Endothelial cell of umbilical vein (primary cell): ENCODE measurements at regions not wholly inside any gene's neighbourhood (a gene's known extent, or its start where the extent isn't known, plus 50 kb on each side); places are given as distances from the start of the nearest gene placed in this dataset.
A peak's percentile ranks its signal among the peaks of the same experiment; 100 is the strongest.

Experiments
- BruUV-seq: library from RNA; stranded (reverse); fragments of 400-500 nt; replicated peaks from 2 replicates; lab custom pipeline; 2021; lab: Mats Ljungman, UMichigan
- CTCF ChIA-PET: fragments of 300-600, 350-600 bp; sonication (Branson Sonifier 250); formaldehyde crosslinking; loops from one replicate; lab custom pipeline; 2021; ENCODE audit warnings: antibody characterized with exemption, inconsistent platforms; lab: Charles Lee
- POLR2A ChIA-PET: fragments of 300-600, 350-600 bp; sonication (Branson Sonifier 250); formaldehyde crosslinking; loops from one replicate; lab custom pipeline; 2021; ENCODE audit warnings: antibody characterized with exemption, inconsistent platforms; lab: Charles Lee
- DNase-seq: peaks from one replicate; pipeline ENCODE4 v3.0.0-alpha.2; 2011; ENCODE audit warnings: low read depth, low spot score
- FAIRE-seq: peaks from 2 replicates; lab custom pipeline; 2011; peaks lifted over from hg19 to GRCh38; lab: Jason Lieb, UNC
- H2AFZ ChIP-seq: 2 replicates; pipeline ENCODE4 v1.6.0; 2012; ENCODE audit warnings: low read depth, low read length, control low read depth, inconsistent platforms
- H3K27ac ChIP-seq: 2 replicates; pipeline ENCODE4 v1.5.1; 2011; ENCODE audit warnings: low read depth, mild to moderate bottlenecking, control low read depth, low read length, moderate library complexity; ENCODE audit not compliant: insufficient read depth
- H3K27me3 ChIP-seq, 2 experiments: 2 replicates each; pipeline versions ENCODE4 v1.6.0 to v1.6.1; 2011; ENCODE audit warnings: low read length in 2 of 2, mixed read lengths in 1 of 2; ENCODE audit not compliant: control insufficient read depth in 2 of 2, insufficient read depth in 2 of 2
- H3K36me3 ChIP-seq, 2 experiments: 2 replicates in 1 of 2; 3 replicates in 1 of 2; pipeline ENCODE4 v1.5.1; 2011; ENCODE audit warnings: low read length in 2 of 2, mild to moderate bottlenecking in 1 of 2, moderate library complexity in 1 of 2; ENCODE audit not compliant: control insufficient read depth in 2 of 2, insufficient read depth in 2 of 2; ENCODE audit errors: extremely low read depth in 1 of 2
- H3K4me1 ChIP-seq: 3 replicates; pipeline ENCODE4 v1.5.1; 2011; ENCODE audit warnings: mild to moderate bottlenecking, low read length; ENCODE audit not compliant: control insufficient read depth, insufficient read depth; ENCODE audit errors: extremely low read depth
- H3K4me2 ChIP-seq: 2 replicates; pipeline ENCODE4 v1.6.1; 2011; ENCODE audit warnings: low read length, control low read depth, mixed read lengths; ENCODE audit not compliant: insufficient read depth
- H3K4me3 ChIP-seq, 3 experiments: fragments of 200-600 bp in 1 of 3; sonication (generic), shearing (Covaris generic) in 1 of 3; replicated peaks in 1 of 3; 2 replicates each; pipeline ENCODE4 v1.5.1; 2011 to 2016; ENCODE audit warnings: control low read depth in 3 of 3, low read length in 3 of 3, mild to moderate bottlenecking in 2 of 3, inconsistent platforms in 1 of 3, low read depth in 1 of 3, moderate library complexity in 1 of 3; ENCODE audit not compliant: insufficient read depth in 1 of 3
- H3K79me2 ChIP-seq: 2 replicates; pipeline ENCODE4 v1.6.0; 2012; ENCODE audit warnings: low read length, inconsistent platforms; ENCODE audit not compliant: control insufficient read depth, insufficient read depth
- H3K9ac ChIP-seq: replicated peaks from 2 replicates; pipeline ENCODE3; 2011; ENCODE audit warnings: low read length, control low read depth; ENCODE audit not compliant: insufficient read depth; ENCODE audit errors: extremely low read depth
- H3K9me1 ChIP-seq: replicated peaks from 3 replicates; pipeline ENCODE4 v1.6.0; 2011; ENCODE audit warnings: mild to moderate bottlenecking, low read length; ENCODE audit not compliant: control insufficient read depth, insufficient read depth; ENCODE audit errors: extremely low read depth
- H3K9me3 ChIP-seq: replicated peaks from 2 replicates; pipeline ENCODE4 v1.5.1; 2012; ENCODE audit warnings: low read length, inconsistent platforms; ENCODE audit not compliant: control insufficient read depth, insufficient read depth
- H4K20me1 ChIP-seq: replicated peaks from 2 replicates; pipeline ENCODE3; 2011; ENCODE audit warnings: mild to moderate bottlenecking, low read length; ENCODE audit not compliant: control insufficient read depth, insufficient read depth; ENCODE audit errors: extremely low read depth
- CTCF ChIP-seq, 2 donors: IDR thresholded peaks; 1 replicate in 1 of 2; 2 replicates in 1 of 2; pipeline ENCODE4 v1.5.1; 2011; ENCODE audit warnings: low read length in 2 of 2, mild to moderate bottlenecking in 2 of 2, moderate library complexity in 2 of 2, control low read depth in 1 of 2, inconsistent platforms in 1 of 2, low read depth in 1 of 2; ENCODE audit not compliant: insufficient read depth in 1 of 2; ENCODE audit errors: extremely low read depth in 1 of 2
- EZH2 ChIP-seq: IDR thresholded peaks from 2 replicates; pipeline ENCODE4 v1.6.1; 2012; ENCODE audit warnings: borderline replicate concordance, low read depth, mild to moderate bottlenecking, moderate library complexity, low read length, inconsistent platforms; ENCODE audit not compliant: severe bottlenecking
- FOS ChIP-seq: IDR thresholded peaks from 2 replicates; pipeline ENCODE4 v1.6.1; 2011; ENCODE audit warnings: mild to moderate bottlenecking, low read length, moderate library complexity, borderline replicate concordance; ENCODE audit not compliant: insufficient read depth
- GATA2 ChIP-seq: IDR thresholded peaks from 2 replicates; pipeline ENCODE4 v1.7.0; 2011; ENCODE audit warnings: low read depth, mild to moderate bottlenecking, moderate library complexity, mixed read lengths, low read length; ENCODE audit not compliant: insufficient read length, insufficient read depth
- JUN ChIP-seq: IDR thresholded peaks from 2 replicates; pipeline ENCODE4 v1.6.1; 2011; ENCODE audit warnings: borderline replicate concordance, low read depth; ENCODE audit not compliant: insufficient read length, insufficient read depth
- MYC ChIP-seq: IDR thresholded peaks from one replicate; pipeline ENCODE4 v1.6.1; 2011; ENCODE audit warnings: mild to moderate bottlenecking, low read depth, low read length
- POLR2A ChIP-seq: IDR thresholded peaks from 2 replicates; pipeline ENCODE4 v1.6.1; 2012; ENCODE audit warnings: low read depth, mild to moderate bottlenecking, control low read depth, low read length
- POLR2AphosphoS5 ChIP-seq: IDR thresholded peaks from 2 replicates; pipeline ENCODE4 v1.6.1; 2012; ENCODE audit warnings: low read depth, mild to moderate bottlenecking, control low read depth, low read length, moderate library complexity; ENCODE audit not compliant: insufficient read depth
- dilution Hi-C: fragments of 300-500 bp; cut with MboI; formaldehyde crosslinking; loops from one replicate; pipeline ENCODE4 v1.15.0; 2019; ENCODE audit warnings: low sequenced_read_pairs; ENCODE audit not compliant: extremely low pct_ligation_motif_present
- intact Hi-C: fragments of 100-400 bp; cut with micrococcal nuclease; formaldehyde crosslinking; loops from one replicate; pipeline ENCODE4 v1.10.0; 2022
- TF ChIP-seq, protein P1 (sequence below): IDR thresholded peaks from 2 replicates; pipeline ENCODE4 v1.6.1; 2011; ENCODE audit not compliant: insufficient read depth, insufficient read length

GRCh38 chr7:17044861-17045260 is 163.1 kb upstream of the AGR3 start:
- Histone ChIP-seq H3K36me3 (no peaks in the 10 kb centered on the region), H3K79me2 (no peaks in the 10 kb centered on the region), H3K4me2 (no peak overlapping the region), H2AFZ (no peak overlapping the region), H3K9me1 (no peaks in the 10 kb centered on the region), H3K27ac (no peak overlapping the region), H3K9ac (no peak overlapping the region), H3K4me3 (no peak overlapping the region), H4K20me1 (no peaks in the 10 kb centered on the region), H3K27me3 (no peaks in the 10 kb centered on the region), H3K9me3 (no peaks in the 10 kb centered on the region), H3K4me1 (peaks cover 43% of the 10 kb centered on the region)
- DNase-seq (no peak), FAIRE-seq (no peak)
- TF ChIP-seq GATA2 = peak; percentile 54
- TF ChIP-seq EZH2 = no peak
- TF ChIP-seq FOS = no peak
- TF ChIP-seq JUN = no peak
- TF ChIP-seq MYC = no peak
- no peak for TF ChIP-seq POLR2AphosphoS5
- TF ChIP-seq POLR2A = no peak
- TF ChIP-seq, protein P1, sequence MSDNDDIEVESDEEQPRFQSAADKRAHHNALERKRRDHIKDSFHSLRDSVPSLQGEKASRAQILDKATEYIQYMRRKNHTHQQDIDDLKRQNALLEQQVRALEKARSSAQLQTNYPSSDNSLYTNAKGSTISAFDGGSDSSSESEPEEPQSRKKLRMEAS = no peak
- intact Hi-C loops = loop anchor here (5.0 to 10.0 kb wide), 3 partner anchors 360 to 398 kb away; partner anchors contain the start of genes ANKMY2 and BZW2
- POLR2A ChIA-PET = no interaction called here
- BruUV-seq = no TSS peak
- dilution Hi-C loops = no loop called here
- CTCF ChIA-PET = interaction anchor here (1.0 to 1.3 kb wide), 3 partner anchors 14 to 36 kb away, joined by 3 to 10 read pairs (median 7); no protein-coding TSS in a partner anchor

DNA sequence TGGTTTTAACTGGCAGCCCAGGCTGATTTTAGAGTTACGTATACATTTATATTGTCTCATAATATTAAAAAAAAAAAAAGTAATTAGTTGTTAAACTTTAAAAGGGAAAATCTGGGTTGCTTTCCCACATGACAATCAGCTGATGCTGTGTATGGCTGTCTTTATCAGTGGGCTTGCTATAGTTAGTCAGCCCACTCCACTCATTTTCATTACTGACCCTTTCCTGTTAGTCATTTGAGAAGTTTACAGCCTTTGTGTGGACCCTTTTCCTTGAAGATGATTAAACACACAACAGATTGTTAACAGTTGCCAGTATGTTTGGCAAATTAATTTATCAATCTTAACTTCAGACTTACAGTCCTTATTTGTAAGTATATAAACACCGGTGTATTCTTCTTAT is 164.5 kb upstream of the AGR3 start:
- H3K4me2 ChIP-seq = no peak overlapping the region
- no peak overlapping the region for H3K4me3 ChIP-seq
- ChIA-PET POLR2A (no interaction called here), CTCF (no interaction called here)
- FAIRE-seq = no peak
- no peaks in the 10 kb centered on the region for H3K9me1 ChIP-seq
- TF ChIP-seq FOS = peak; percentile 40
- TF ChIP-seq, protein P1 = no peak
- TF ChIP-seq EZH2 = no peak
- peak; percentile 55 for TF ChIP-seq GATA2
- TF ChIP-seq POLR2AphosphoS5 = no peak
- no peak for TF ChIP-seq MYC
- no peak for TF ChIP-seq JUN
- TF ChIP-seq CTCF (IDR thresholded peaks at IDR 0.05; ENCODE audit: extremely low read depth in 1 of 2, insufficient read depth in 1 of 2, low read depth in 1 of 2, low read length in 2 of 2) = no peak
- H3K79me2 ChIP-seq = no peaks in the 10 kb centered on the region
- H3K36me3 ChIP-seq = no peaks in the 10 kb centered on the region
- no TSS peak for BruUV-seq
- H3K9ac ChIP-seq = no peak overlapping the region
- no peaks in the 10 kb centered on the region for H3K27me3 ChIP-seq
- H4K20me1 ChIP-seq = no peaks in the 10 kb centered on the region
- dilution Hi-C loops (no loop called here), intact Hi-C loops (loop anchor here (10.0 kb wide), 1 partner anchor 359 kb away; no protein-coding TSS in a partner anchor)
- no peaks in the 10 kb centered on the region for H3K9me3 ChIP-seq
- H3K4me1 ChIP-seq = peaks cover 30% of the 10 kb centered on the region
- no peak overlapping the region for H2AFZ ChIP-seq
- H3K27ac ChIP-seq = no peak overlapping the region
- DNase-seq = no peak
